Hepatocyte (in vitro differentiated cells): ENCODE measurements at regions not wholly inside any gene's neighbourhood (a gene's known extent, or its start where the extent isn't known, plus 50 kb on each side); places are given as distances from the start of the nearest gene placed in this dataset.

ENCODE experiments used
- DNase-seq: peaks from one replicate; pipeline ENCODE4 v3.0.0-alpha.2; 2016; ENCODE audit warnings: low spot score
- H2AFZ ChIP-seq: fragments of 200-600 bp; sonication (generic); 2 replicates; pipeline ENCODE4 v1.6.0; 2016; ENCODE audit warnings: antibody characterized with exemption, mild to moderate bottlenecking
- H3K27ac ChIP-seq: fragments of 200-600 bp; sonication (generic); 2 replicates; pipeline ENCODE4 v1.5.1; 2016; ENCODE audit warnings: mild to moderate bottlenecking
- H3K27me3 ChIP-seq: fragments of 200-600 bp; sonication (generic); 2 replicates; pipeline ENCODE4 v1.6.1; 2016
- H3K36me3 ChIP-seq: fragments of 200-600 bp; sonication (generic); replicated peaks from 2 replicates; pipeline ENCODE4 v1.5.1; 2016; ENCODE audit warnings: low read depth; ENCODE audit not compliant: insufficient read depth
- H3K4me1 ChIP-seq: fragments of 200-600 bp; sonication (generic); 2 replicates; pipeline ENCODE4 v1.5.1; 2016; ENCODE audit warnings: mild to moderate bottlenecking, moderate library complexity; ENCODE audit not compliant: insufficient read depth
- H3K4me2 ChIP-seq: fragments of 200-600 bp; sonication (generic); 2 replicates; pipeline ENCODE4 v1.6.0; 2016
- H3K4me3 ChIP-seq: fragments of 200-600 bp; sonication (generic); 2 replicates; pipeline ENCODE4 v1.5.1; 2016; ENCODE audit warnings: mild to moderate bottlenecking
- H3K79me2 ChIP-seq: fragments of 200-600 bp; sonication (generic); 2 replicates; pipeline ENCODE4 v1.6.0; 2017; ENCODE audit warnings: mild to moderate bottlenecking
- H3K9me2 ChIP-seq: fragments of 200-600 bp; sonication (generic); replicated peaks from 2 replicates; pipeline ENCODE4 v1.6.0; 2017; ENCODE audit warnings: mild to moderate bottlenecking; ENCODE audit not compliant: insufficient read depth
- H3K9me3 ChIP-seq: fragments of 200-600 bp; sonication (generic); 2 replicates; pipeline ENCODE4 v1.5.1; 2016; ENCODE audit warnings: low read depth, mild to moderate bottlenecking
- H4K20me1 ChIP-seq: fragments of 200-600 bp; sonication (generic); 2 replicates; pipeline ENCODE4 v1.6.0; 2016; ENCODE audit warnings: mild to moderate bottlenecking; ENCODE audit not compliant: insufficient read depth, poor library complexity, severe bottlenecking
- CTCF ChIP-seq: fragments of 200-600 bp; sonication (generic); IDR thresholded peaks from 2 replicates; pipeline ENCODE4 v1.5.1; 2016; ENCODE audit warnings: antibody characterized with exemption, mild to moderate bottlenecking; ENCODE audit not compliant: poor library complexity
- EZH2 ChIP-seq: fragments of 200-600 bp; sonication (generic); IDR thresholded peaks from 2 replicates; pipeline ENCODE4 v1.6.1; 2016; ENCODE audit warnings: antibody characterized with exemption, mild to moderate bottlenecking, borderline replicate concordance
- EZH2phosphoT487 ChIP-seq: fragments of 200-600 bp; sonication (generic); IDR thresholded peaks from one replicate; pipeline ENCODE4 v1.6.1; 2018; ENCODE audit warnings: antibody characterized with exemption, mild to moderate bottlenecking, low read depth, moderate library complexity; ENCODE audit not compliant: unreplicated experiment, severe bottlenecking
- WGBS: methylation state at CpG from one replicate; pipeline ENCODE4 v1.1.6; 2016; ENCODE audit warnings: low lambda C conversion rate; ENCODE audit errors: missing lambda C conversion rate; 5-methylcytosine and 5-hydroxymethylcytosine counted together

- Histone ChIP-seq H3K79me2 (no peaks in the 10 kb centered on the region), H3K4me2 (no peak overlapping the region), H3K9me2 (no peaks in the 10 kb centered on the region), H3K4me1 (no peaks in the 10 kb centered on the region), H3K9me3 (no peaks in the 10 kb centered on the region), H2AFZ (no peak overlapping the region), H4K20me1 (no peaks in the 10 kb centered on the region), H3K27ac (no peak overlapping the region), H3K36me3 (no peaks in the 10 kb centered on the region), H3K27me3 (no peaks in the 10 kb centered on the region), H3K4me3 (no peak overlapping the region)
- TF ChIP-seq EZH2 (no peak), CTCF (no peak), EZH2phosphoT487 (no peak)
- DNase-seq = no peak
- 11% methylated on average over 1 of the region's 1 CpG for WGBS
Measured at GRCh38 chrX:69371159-69371558, 133.0 kb upstream of the NALF2 start.

- Histone ChIP-seq H3K9me3 (no peaks in the 10 kb centered on the region), H3K4me1 (no peaks in the 10 kb centered on the region), H2AFZ (no peak overlapping the region), H3K4me3 (no peak overlapping the region), H3K36me3 (no peaks in the 10 kb centered on the region), H3K27ac (no peak overlapping the region), H3K79me2 (no peaks in the 10 kb centered on the region), H3K27me3 (no peaks in the 10 kb centered on the region), H3K9me2 (no peaks in the 10 kb centered on the region), H4K20me1 (no peaks in the 10 kb centered on the region), H3K4me2 (no peak overlapping the region)
- WGBS = 88% methylated on average over 5 of the region's 5 CpGs
- TF ChIP-seq CTCF (no peak), EZH2phosphoT487 (no peak), EZH2 (no peak)
- no peak for DNase-seq
Measured at GRCh38 chrX:69369999-69370398, 134.1 kb upstream of the NALF2 start.

- Histone ChIP-seq H3K4me2 (no peak overlapping the region), H3K27ac (no peak overlapping the region), H3K36me3 (no peaks in the 10 kb centered on the region), H3K9me3 (no peaks in the 10 kb centered on the region), H3K27me3 (no peaks in the 10 kb centered on the region), H4K20me1 (no peaks in the 10 kb centered on the region), H3K4me3 (no peak overlapping the region), H3K4me1 (peaks cover 10% of the 10 kb centered on the region), H3K9me2 (no peaks in the 10 kb centered on the region), H2AFZ (no peak overlapping the region), H3K79me2 (no peaks in the 10 kb centered on the region)
- TF ChIP-seq EZH2phosphoT487 = no peak
- no peak for TF ChIP-seq CTCF
- no peak for TF ChIP-seq EZH2
- DNase-seq = no peak
- WGBS = 70% methylated on average over 2 of the region's 2 CpGs
Measured at GRCh38 chrX:69366183-69366582, 137.9 kb upstream of the NALF2 start.

GRCh38 chrX:69365755-69366154 lies 138.4 kb upstream of the NALF2 start:
- TF ChIP-seq EZH2 (no peak), EZH2phosphoT487 (no peak), CTCF (no peak)
- no peak for DNase-seq
- H3K9me3 ChIP-seq = no peaks in the 10 kb centered on the region
- H3K9me2 ChIP-seq = no peaks in the 10 kb centered on the region
- H3K4me1 ChIP-seq = peaks cover 10% of the 10 kb centered on the region
- H3K27me3 ChIP-seq = no peaks in the 10 kb centered on the region
- H3K4me3 ChIP-seq = no peak overlapping the region
- H3K79me2 ChIP-seq = no peaks in the 10 kb centered on the region
- WGBS = 85% methylated on average over 1 of the region's 1 CpG
- no peaks in the 10 kb centered on the region for H3K36me3 ChIP-seq
- H4K20me1 ChIP-seq = no peaks in the 10 kb centered on the region
- no peak overlapping the region for H3K27ac ChIP-seq
- no peak overlapping the region for H3K4me2 ChIP-seq
- no peak overlapping the region for H2AFZ ChIP-seq
